Epithelial cell of esophagus (primary cell): ENCODE measurements at regions not wholly inside any gene's neighbourhood (a gene's known extent, or its start where the extent isn't known, plus 50 kb on each side); places are given as distances from the start of the nearest gene placed in this dataset.

Experiments
- DNase-seq: peaks from one replicate; pipeline ENCODE4 v3.0.0; 2010; ENCODE audit warnings: low read depth
- H3K4me3 ChIP-seq: 2 replicates; pipeline ENCODE4 v1.5.1; 2011; ENCODE audit warnings: mild to moderate bottlenecking, low read length, control low read depth
- CTCF ChIP-seq: IDR thresholded peaks from 2 replicates; pipeline ENCODE4 v1.5.1; 2011; ENCODE audit warnings: low read depth, mild to moderate bottlenecking, low read length, control low read depth, inconsistent platforms; ENCODE audit not compliant: insufficient read depth; ENCODE audit errors: missing control alignments

- H3K4me3 ChIP-seq = no peak overlapping the region
- no peak for DNase-seq
- TF ChIP-seq CTCF = no peak
Measured at GRCh38 chr4:127239902-127240763, 392.6 kb upstream of the INTU start.

GRCh38 chr4:127240764-127241105 lies 392.0 kb upstream of the INTU start:
- no peak for DNase-seq
- H3K4me3 ChIP-seq = no peak overlapping the region
- no peak for TF ChIP-seq CTCF

DNA sequence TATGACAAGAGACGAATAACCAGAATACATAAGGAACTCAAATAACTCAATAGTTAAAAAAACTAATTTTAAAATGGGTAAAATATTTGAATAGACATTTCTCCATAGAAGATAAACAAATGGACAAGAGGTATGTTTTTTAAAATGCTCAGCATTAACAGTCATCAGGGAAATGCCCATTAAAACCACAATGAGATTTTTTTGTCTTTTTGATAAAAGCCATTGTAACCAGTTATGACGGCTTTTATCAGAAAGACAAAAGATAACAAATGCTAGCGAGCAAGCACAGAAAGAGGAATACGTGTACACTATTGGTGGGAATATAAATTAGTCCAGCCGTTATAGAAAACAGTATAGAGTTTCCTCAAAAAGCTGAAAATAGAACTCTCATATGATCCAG lies 388.2 kb upstream of the INTU start:
- no peak for TF ChIP-seq CTCF
- DNase-seq = no peak
- no peak overlapping the region for H3K4me3 ChIP-seq

DNA sequence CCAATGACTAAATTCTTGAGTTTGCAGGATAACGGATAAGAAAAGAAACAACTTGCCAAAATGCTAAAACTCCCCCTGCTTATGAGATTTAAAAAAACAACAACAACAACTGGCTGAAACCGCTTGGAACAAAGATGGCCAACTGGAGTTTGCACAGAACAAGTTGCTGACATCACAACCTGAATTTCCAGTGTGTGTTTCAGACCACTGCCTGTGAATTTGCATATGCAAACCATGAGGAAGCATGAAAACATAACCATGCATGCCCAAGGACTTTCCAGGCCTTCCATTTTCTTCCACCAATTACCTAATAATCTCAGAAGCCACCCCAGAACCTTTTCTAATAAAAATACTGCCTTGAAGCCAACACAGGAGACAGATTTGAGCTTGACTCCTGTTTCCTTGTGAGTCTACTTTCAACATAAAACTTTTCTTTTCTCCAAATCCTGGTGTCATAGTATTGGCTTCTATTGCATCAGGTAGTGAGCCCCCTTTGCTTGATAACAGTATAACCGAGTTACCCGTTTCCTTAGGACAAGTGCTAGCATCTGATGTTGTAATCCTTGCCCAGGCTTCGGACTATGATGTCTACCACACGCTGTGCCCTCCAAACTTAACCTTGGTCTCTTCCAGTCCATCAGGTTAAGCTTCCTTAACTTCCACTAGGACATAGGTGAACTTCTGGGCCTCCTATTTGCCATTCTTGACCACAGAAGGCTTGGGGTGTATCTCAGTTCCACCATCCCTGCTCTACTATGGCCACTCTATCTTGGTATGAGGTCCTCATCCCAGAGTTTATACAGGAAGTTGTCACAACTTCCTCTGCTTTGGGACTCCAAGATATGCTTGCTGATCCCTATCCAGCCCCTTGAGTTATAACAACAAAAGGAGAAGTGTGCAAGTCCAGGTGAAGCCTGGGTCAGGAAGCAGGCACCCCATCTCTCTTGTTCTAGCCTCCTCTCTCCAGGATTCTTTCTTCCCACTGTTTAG lies 385.5 kb upstream of the INTU start:
- no peak overlapping the region for H3K4me3 ChIP-seq
- no peak for TF ChIP-seq CTCF
- DNase-seq = no peak

GRCh38 chr4:127249066-127249766 lies 383.5 kb upstream of the INTU start:
- DNase-seq = peak; percentile 39
- TF ChIP-seq CTCF = no peak
- no peak overlapping the region for H3K4me3 ChIP-seq

DNA sequence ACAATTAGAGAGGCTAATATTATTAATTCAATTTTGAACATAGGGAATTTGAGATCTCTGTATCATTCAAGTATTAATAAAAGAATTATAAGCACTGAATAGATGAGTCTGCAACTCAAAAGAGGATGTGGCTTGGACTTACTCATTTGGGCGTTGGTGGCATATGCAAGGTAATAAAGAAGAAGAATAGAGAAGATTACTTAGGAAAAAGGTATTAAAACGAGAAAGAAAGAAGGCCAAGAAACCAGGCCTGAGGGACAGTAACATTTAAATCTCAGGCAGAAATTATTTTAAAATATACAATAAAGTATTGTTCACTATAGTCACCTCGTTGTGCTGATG lies 383.0 kb upstream of the INTU start:
- no peak for TF ChIP-seq CTCF
- peak; percentile 42 for DNase-seq
- H3K4me3 ChIP-seq = no peak overlapping the region
